Adrenal gland (tissue), 9 donors: ENCODE measurements at regions not wholly inside any gene's neighbourhood (a gene's known extent, or its start where the extent isn't known, plus 50 kb on each side); places are given as distances from the start of the nearest gene placed in this dataset.

Experiments used
- DNase-seq, 7 donors: peaks; one replicate each; pipeline ENCODE4 v3.0.0-alpha.2; 2019 to 2020
- H3K27ac ChIP-seq, 5 donors: fragments of 200-600 bp; sonication (generic) in 4 of 5; 1 replicate in 3 of 5; 2 replicates in 2 of 5; pipeline versions ENCODE4 v1.5.1 to v1.8.0; 2016 to 2020; ENCODE audit warnings: mild to moderate bottlenecking in 1 of 5
- H3K27me3 ChIP-seq: fragments of 200-600 bp; 2 replicates; pipeline ENCODE4 v1.8.0; 2021
- H3K36me3 ChIP-seq, 2 donors: fragments of 200-600 bp; replicated peaks in 1 of 2; 1 replicate in 1 of 2; 2 replicates in 1 of 2; pipeline versions ENCODE4 v1.5.1 to v1.8.0; 2018 to 2022
- H3K4me1 ChIP-seq, 2 donors: fragments of 200-600 bp; replicated peaks in 1 of 2; 1 replicate in 1 of 2; 2 replicates in 1 of 2; pipeline versions ENCODE4 v1.5.1 to v1.8.0; 2018 to 2021
- H3K4me3 ChIP-seq, 4 donors: fragments of 200-600 bp; sonication (generic) in 3 of 4; one replicate each; pipeline ENCODE4 v1.5.1; 2016 to 2018
- H3K9me3 ChIP-seq, 3 donors: fragments of 200-600 bp; sonication (generic) in 1 of 3; replicated peaks in 1 of 3; 1 replicate in 2 of 3; 2 replicates in 1 of 3; pipeline versions ENCODE4 v1.5.1 to v1.8.0; 2016 to 2021
- POLR2A ChIP-seq, 2 donors: fragments of 450-650 bp; IDR thresholded peaks; one replicate each; pipeline ENCODE4 v1.6.1; 2017; ENCODE audit warnings: antibody characterized with exemption in 2 of 2, mild to moderate bottlenecking in 2 of 2, moderate library complexity in 1 of 2
- WGBS, 4 donors: extraction: QIAGEN DNeasy Blood & Tissue Kit in 2 of 4; methylation state at CpG; one replicate each; pipeline versions ENCODE4 v1.1.5 to v1.1.7; 2013 to 2017; 5-methylcytosine and 5-hydroxymethylcytosine counted together
- intact Hi-C, 2 donors: fragments of 100-400 bp; cut with DNase I; formaldehyde crosslinking; loops; one replicate each; pipeline versions ENCODE4 v1.14.1 to v1.15.0; 2022 to 2023
- TF ChIP-seq, protein P1 (sequence below), 6 experiments: fragments of 450-650 bp in 4 of 6; fragments of 200-600 bp in 2 of 6; sonication (generic) in 1 of 6; IDR thresholded peaks; 1 replicate in 5 of 6; 2 replicates in 1 of 6; pipeline versions ENCODE4 v1.5.1 to v1.8.0; 2016 to 2021; ENCODE audit warnings: antibody characterized with exemption in 6 of 6, mild to moderate bottlenecking in 2 of 6, moderate library complexity in 1 of 6
- donor health status: healthy with polysubstance abuse.
- donor health status: Bipolar disorder and iron deficiency.
- donor health status: DM: yes; HTN: yes; CAD: no.
- donor health status: DM: no; HTN: no; CAD: no.
- donor health status: DM: no; HTN: no; CAD: no.

DNA sequence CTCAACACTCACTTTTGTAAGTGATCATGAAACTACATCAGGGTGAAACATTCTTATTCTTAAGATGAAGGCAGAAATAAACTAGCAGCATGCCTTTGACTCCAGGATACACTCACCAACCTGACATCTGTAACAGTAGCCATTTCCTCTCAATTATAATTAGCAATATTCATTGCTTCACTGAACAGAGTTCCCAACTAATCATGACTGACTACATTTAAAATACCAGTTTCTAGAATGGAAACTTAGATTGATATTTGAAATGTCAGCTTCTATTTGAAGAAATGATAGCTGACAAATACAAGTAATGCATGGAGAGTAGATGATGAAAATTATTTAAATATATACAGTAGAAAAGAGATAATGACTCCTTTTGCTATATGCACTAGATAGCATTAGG lies 1023.8 kb downstream of the MRPL39 start:
- H3K4me1 ChIP-seq: no peaks in the 10 kb centered on the region
- intact Hi-C loops: no loop called here
- DNase-seq: no peak
- H3K27ac ChIP-seq: no peak overlapping the region
- no peak overlapping the region for H3K4me3 ChIP-seq
- H3K9me3 ChIP-seq: no peaks in the 10 kb centered on the region
- no peaks in the 10 kb centered on the region for H3K36me3 ChIP-seq
- TF ChIP-seq POLR2A (IDR thresholded peaks at IDR 0.05): no peak
- TF ChIP-seq, protein P1, sequence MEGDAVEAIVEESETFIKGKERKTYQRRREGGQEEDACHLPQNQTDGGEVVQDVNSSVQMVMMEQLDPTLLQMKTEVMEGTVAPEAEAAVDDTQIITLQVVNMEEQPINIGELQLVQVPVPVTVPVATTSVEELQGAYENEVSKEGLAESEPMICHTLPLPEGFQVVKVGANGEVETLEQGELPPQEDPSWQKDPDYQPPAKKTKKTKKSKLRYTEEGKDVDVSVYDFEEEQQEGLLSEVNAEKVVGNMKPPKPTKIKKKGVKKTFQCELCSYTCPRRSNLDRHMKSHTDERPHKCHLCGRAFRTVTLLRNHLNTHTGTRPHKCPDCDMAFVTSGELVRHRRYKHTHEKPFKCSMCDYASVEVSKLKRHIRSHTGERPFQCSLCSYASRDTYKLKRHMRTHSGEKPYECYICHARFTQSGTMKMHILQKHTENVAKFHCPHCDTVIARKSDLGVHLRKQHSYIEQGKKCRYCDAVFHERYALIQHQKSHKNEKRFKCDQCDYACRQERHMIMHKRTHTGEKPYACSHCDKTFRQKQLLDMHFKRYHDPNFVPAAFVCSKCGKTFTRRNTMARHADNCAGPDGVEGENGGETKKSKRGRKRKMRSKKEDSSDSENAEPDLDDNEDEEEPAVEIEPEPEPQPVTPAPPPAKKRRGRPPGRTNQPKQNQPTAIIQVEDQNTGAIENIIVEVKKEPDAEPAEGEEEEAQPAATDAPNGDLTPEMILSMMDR (IDR thresholded peaks at IDR 0.05): no peak
- H3K27me3 ChIP-seq: no peaks in the 10 kb centered on the region

DNA sequence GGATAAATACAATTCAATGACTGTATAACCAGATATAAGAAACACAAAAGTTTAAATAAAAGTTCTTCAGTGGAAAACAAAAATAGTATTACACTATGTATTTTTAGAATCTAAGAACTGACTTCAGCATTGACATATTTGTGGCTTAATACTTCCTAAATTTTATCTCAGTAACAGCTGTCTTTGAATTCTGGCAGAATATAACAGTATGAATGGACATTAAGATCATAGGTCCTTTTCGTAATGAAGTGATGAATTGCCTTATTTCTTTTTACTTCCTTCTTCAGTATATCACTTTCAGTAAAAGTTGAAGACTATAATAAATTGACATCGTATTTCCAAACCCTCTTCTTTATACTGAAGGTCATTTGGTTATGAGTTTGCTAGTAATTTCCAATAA lies 1030.0 kb downstream of the MRPL39 start:
- no peak overlapping the region for H3K4me3 ChIP-seq
- DNase-seq: no peak
- H3K27me3 ChIP-seq: no peaks in the 10 kb centered on the region
- H3K36me3 ChIP-seq: no peaks in the 10 kb centered on the region
- WGBS, 4 donors: 40 to 52% (median 46%) methylated on average over 2 of the region's 2 CpGs
- intact Hi-C loops: no loop called here
- H3K4me1 ChIP-seq: no peaks in the 10 kb centered on the region
- no peak overlapping the region for H3K27ac ChIP-seq
- H3K9me3 ChIP-seq: no peaks in the 10 kb centered on the region
- TF ChIP-seq POLR2A (IDR thresholded peaks at IDR 0.05): no peak
- TF ChIP-seq, protein P1 (IDR thresholded peaks at IDR 0.05): no peak

DNA sequence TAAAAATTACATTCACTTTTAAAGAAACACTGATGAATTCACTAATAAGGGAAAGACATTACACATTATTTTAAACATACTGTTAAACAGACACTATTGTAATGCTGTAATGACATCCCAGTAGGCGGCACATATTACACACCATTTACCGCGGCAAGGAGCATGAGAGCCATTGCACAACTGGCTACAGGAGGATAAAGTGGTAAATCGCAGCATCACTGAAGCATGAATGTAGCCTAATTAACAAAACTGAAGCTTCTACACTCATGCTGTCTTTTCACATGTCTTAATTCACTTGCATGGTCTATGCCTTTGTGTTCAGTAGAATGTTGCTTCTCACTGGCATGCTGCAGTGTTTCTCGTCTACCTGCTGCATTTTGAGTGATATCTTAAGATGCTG lies 1046.0 kb downstream of the MRPL39 start:
- Histone ChIP-seq H3K27me3 (no peaks in the 10 kb centered on the region), H3K4me3 (no peak overlapping the region), H3K4me1 (no peaks in the 10 kb centered on the region), H3K36me3 (no peaks in the 10 kb centered on the region), H3K27ac (no peak overlapping the region), H3K9me3 (no peaks in the 10 kb centered on the region)
- TF ChIP-seq, protein P1 (IDR thresholded peaks at IDR 0.05): no peak
- no peak for TF ChIP-seq POLR2A (IDR thresholded peaks at IDR 0.05)
- intact Hi-C loops: no loop called here
- no peak for DNase-seq
- 79 to 92% (median 89%) methylated on average over 5 of the region's 5 CpGs for WGBS, 4 donors

DNA sequence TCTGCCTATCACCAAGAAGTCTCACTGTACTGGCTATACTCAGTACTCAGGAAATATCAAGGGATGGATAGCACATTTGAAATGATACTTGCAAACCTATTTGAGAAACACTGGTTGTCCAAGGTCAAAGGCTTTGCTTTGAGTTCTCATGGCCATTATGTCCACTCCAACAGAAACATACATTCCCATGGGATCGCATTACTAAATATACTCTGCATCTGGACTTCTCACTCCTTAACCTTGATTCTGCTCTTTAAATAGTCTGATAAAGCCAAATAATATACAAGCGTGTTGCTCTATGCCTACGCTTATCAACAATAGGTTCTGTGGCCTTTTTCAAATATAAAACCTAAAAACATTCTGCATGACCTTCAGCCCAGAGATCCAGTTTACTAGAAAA lies 1054.8 kb downstream of the MRPL39 start:
- intact Hi-C loops: no loop called here
- WGBS, 4 donors: 39 to 60% (median 51%) methylated on average over 3 of the region's 3 CpGs
- Histone ChIP-seq H3K36me3 (no peaks in the 10 kb centered on the region), H3K4me1 (no peaks in the 10 kb centered on the region), H3K27ac (no peak overlapping the region), H3K4me3 (no peak overlapping the region), H3K27me3 (no peaks in the 10 kb centered on the region), H3K9me3 (no peaks in the 10 kb centered on the region)
- DNase-seq: no peak
- TF ChIP-seq, protein P1 (IDR thresholded peaks at IDR 0.05): no peak
- TF ChIP-seq POLR2A (IDR thresholded peaks at IDR 0.05): no peak
